GM23248 (cell line): ENCODE measurements at regions not wholly inside any gene's neighbourhood (a gene's known extent, or its start where the extent isn't known, plus 50 kb on each side); places are given as distances from the start of the nearest gene placed in this dataset.

Experiments
- EZH2 ChIP-seq: fragments of 200-600 bp; sonication (generic); IDR thresholded peaks from 2 replicates; pipeline ENCODE4 v1.6.1; 2018; ENCODE audit warnings: antibody characterized with exemption, mild to moderate bottlenecking; ENCODE audit not compliant: insufficient read depth, poor library complexity, severe bottlenecking
- EZH2phosphoT487 ChIP-seq: fragments of 200-600 bp; sonication (generic); IDR thresholded peaks from 2 replicates; pipeline ENCODE4 v1.6.1; 2018; ENCODE audit warnings: antibody characterized with exemption, moderate library complexity, mild to moderate bottlenecking, low read depth; ENCODE audit not compliant: insufficient read depth

DNA sequence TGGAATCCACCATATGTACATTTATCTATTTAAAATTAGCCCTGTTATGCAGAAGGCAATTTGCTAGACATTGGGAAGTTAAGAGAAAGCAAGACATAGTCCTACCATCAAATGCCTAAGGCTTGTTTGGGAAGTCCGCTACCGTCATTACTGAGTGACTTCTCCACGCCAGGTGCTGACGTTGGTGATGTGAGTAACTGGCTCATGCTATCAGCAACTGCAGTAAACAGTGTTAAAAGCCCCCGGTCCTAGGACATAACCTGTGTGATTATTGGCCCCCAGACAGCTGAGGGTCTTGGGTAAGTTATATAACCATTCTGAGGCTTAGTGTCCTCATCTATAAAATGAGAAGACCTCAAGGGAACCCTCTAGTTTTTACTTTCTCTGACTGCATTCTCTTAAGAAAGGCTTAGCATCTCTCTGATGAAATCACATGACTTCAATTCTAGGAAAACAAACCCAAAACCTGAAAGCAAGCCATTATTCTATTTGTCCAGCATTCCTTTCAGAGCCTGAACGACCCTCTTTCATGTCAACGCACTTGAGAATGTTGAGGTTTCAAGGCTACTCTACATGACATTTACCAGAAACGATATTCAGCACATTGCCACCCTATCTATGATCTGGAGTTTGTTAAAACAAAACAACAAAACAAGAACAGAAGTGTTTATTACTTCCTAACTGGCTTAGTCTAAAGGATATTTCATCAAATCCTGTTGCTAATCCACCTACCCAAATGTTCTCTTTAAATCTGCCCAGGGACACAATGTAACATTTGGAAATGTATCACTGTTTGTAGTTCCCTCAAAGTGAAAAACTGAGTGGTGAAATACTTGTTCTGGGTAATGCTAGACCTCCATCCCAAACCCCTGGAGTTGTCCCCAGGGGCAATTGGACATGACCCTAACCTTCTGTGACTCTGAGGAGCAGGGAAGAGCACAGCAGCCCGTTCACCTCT lies 133.8 kb downstream of the BTBD3 start:
- TF ChIP-seq EZH2phosphoT487, result no peak
- no peak for TF ChIP-seq EZH2
